HG02610 (cell line): ENCODE measurements at regions not wholly inside any gene's neighbourhood (a gene's known extent, or its start where the extent isn't known, plus 50 kb on each side); places are given as distances from the start of the nearest gene placed in this dataset.
A peak's percentile ranks its signal among the peaks of the same experiment; 100 is the strongest.
"Not testable (repeated sequence)": the region's sequence is repeated elsewhere in the genome, so short reads cannot be mapped to it uniquely, and the experiment has no call there.

Source experiments
- ATAC-seq: cut with Tn5 transposase; IDR thresholded peaks from one replicate; pipeline ENCODE4 v1.9.1; 2021; ENCODE audit warnings: mild to moderate bottlenecking, moderate library complexity; ENCODE audit not compliant: unreplicated experiment

GRCh38 chr7:125181569-125182267, 252.1 kb upstream of the POT1 start:
- ATAC-seq = not testable (repeated sequence)

- no peak for ATAC-seq
Measured at GRCh38 chr7:125173571-125173970, 243.9 kb upstream of the POT1 start.

GRCh38 chr7:125169088-125169487, 239.5 kb upstream of the POT1 start:
- no peak for ATAC-seq

GRCh38 chr7:125154930-125155329, 225.3 kb upstream of the POT1 start:
- no peak for ATAC-seq

GRCh38 chr7:125149151-125149550, 219.5 kb upstream of the POT1 start:
- ATAC-seq = no peak

- ATAC-seq = no peak
Measured at GRCh38 chr7:125147047-125147446, 217.4 kb upstream of the POT1 start.

GRCh38 chr7:125136755-125137532, 207.3 kb upstream of the POT1 start:
- no peak for ATAC-seq

GRCh38 chr7:125136341-125136740, 206.7 kb upstream of the POT1 start:
- ATAC-seq = no peak

GRCh38 chr7:125130173-125130572, 200.5 kb upstream of the POT1 start:
- ATAC-seq = no peak

- no peak for ATAC-seq
Measured at GRCh38 chr7:125127304-125127703, 197.7 kb upstream of the POT1 start.

- ATAC-seq = no peak
Measured at GRCh38 chr7:125126376-125126775, 196.8 kb upstream of the POT1 start.

- ATAC-seq = no peak
Measured at GRCh38 chr7:125125315-125125714, 195.7 kb upstream of the POT1 start.

GRCh38 chr7:125122173-125122572, 192.5 kb upstream of the POT1 start:
- no peak for ATAC-seq

- ATAC-seq = no peak
Measured at GRCh38 chr7:125119559-125120115, 190.0 kb upstream of the POT1 start.

GRCh38 chr7:125118444-125118843, 188.8 kb upstream of the POT1 start:
- no peak for ATAC-seq

GRCh38 chr7:125112850-125113249, 183.2 kb upstream of the POT1 start:
- ATAC-seq = no peak

- no peak for ATAC-seq
Measured at GRCh38 chr7:125099519-125099918, 169.9 kb upstream of the POT1 start.

GRCh38 chr7:125098377-125098970, 168.8 kb upstream of the POT1 start:
- ATAC-seq = peak; percentile 97

- no peak for ATAC-seq
Measured at GRCh38 chr7:125090596-125090995, 161.0 kb upstream of the POT1 start.

- ATAC-seq = no peak
Measured at GRCh38 chr7:125089171-125089570, 159.5 kb upstream of the POT1 start.

- ATAC-seq = no peak
Measured at GRCh38 chr7:125088555-125088954, 158.9 kb upstream of the POT1 start.

- no peak for ATAC-seq
Measured at GRCh38 chr7:125085084-125085483, 155.5 kb upstream of the POT1 start.
